ENCODE measurements at regions not wholly inside any gene's neighbourhood (a gene's known extent, or its start where the extent isn't known, plus 50 kb on each side); places are given as distances from the start of the nearest gene placed in this dataset.

DNA sequence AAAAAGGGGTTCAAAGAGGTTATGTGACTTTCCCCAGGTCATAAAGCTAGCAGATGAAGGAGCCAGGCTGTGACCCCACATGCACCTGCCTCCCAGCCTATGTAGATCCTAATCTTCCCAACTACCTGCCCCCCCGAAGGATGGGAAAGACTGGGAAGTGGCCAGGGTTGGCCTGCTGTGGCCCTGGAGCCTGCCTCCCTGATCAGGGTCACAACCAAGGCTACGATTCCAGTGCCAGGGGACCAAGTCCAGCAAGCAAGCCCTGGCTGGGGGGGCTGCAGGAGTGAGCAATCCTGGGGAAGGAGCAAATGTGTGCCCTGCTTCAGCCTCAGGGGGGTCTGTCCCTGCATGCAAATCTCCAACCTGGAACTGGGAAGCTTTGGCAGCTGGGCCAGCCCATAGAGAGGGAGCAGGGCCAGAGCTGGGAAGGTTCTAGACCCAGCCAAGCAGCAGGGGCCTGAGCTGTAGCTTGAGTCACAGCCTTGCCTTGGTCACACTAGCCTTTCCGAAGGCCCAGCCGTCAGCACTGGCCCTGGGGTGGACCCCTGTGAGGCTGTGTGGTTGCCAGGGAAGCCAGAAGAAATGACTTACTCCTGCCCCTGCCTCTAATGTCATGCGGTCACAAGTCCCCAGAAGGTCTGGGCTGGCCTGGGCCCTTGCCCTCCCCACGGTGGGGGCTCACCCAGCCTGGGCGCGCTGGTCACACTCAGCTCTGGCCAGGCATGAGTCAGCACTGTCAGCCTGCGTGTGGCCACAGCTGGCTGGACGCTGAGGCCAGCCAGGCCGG, 96.4 kb upstream of the ZMIZ1 start:
- peak; percentile 92 for DNase-seq (ENCODE audit: low read depth)
- no peak overlapping the region for H3K4me3 ChIP-seq (ENCODE audit: low read depth, low read length)

GRCh38 chr10:78972947-78973900, 95.5 kb upstream of the ZMIZ1 start:
- no peak for TF ChIP-seq CTCF (IDR thresholded peaks at IDR 0.05; ENCODE audit: insufficient read depth, low read depth, low read length)
- peak overlapping the region; percentile 51 for H3K4me3 ChIP-seq (ENCODE audit: low read depth, low read length)
- peak; percentile 96 for DNase-seq (ENCODE audit: low read depth)

More for the DNA sequence above, 96.4 kb upstream of the ZMIZ1 start:
- no peak for TF ChIP-seq CTCF (IDR thresholded peaks at IDR 0.05; ENCODE audit: insufficient read depth, low read depth, low read length)

GRCh38 chr10:78973901-78974616, 94.7 kb upstream of the ZMIZ1 start:
- peak; percentile 74 for DNase-seq (ENCODE audit: low read depth)
- peak overlapping the region; percentile 37 for H3K4me3 ChIP-seq (ENCODE audit: low read depth, low read length)
- no peak for TF ChIP-seq CTCF (IDR thresholded peaks at IDR 0.05; ENCODE audit: insufficient read depth, low read depth, low read length)

- DNase-seq (ENCODE audit: low read depth) = peak; percentile 90
- no peak overlapping the region for H3K4me3 ChIP-seq (ENCODE audit: low read depth, low read length)
- peak; percentile 70 for TF ChIP-seq CTCF (IDR thresholded peaks at IDR 0.05; ENCODE audit: insufficient read depth, low read depth, low read length)
These were observed 94.0 kb upstream of the ZMIZ1 start for GRCh38 chr10:78974617-78975317.

DNA sequence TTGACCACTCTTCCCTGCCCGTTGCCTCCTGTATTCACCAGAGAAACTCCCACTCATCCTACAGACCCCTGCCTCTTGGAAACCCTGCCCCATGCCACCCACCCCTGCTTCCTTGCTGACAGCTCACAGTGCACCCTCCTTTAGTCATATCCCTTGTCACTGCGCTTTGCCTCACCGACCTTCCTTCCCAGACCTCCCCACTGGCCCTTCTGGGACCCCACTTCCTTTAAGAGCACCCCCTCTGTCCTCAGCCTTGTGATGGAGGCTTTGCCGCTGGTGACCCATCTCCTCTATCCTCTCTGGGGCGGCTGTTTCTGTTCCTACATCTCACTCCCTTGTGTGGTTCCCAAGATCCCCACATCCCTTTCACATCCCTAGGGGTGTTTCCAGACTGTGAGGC, 92.8 kb upstream of the ZMIZ1 start:
- no peak for DNase-seq (ENCODE audit: low read depth)
- no peak for TF ChIP-seq CTCF (IDR thresholded peaks at IDR 0.05; ENCODE audit: insufficient read depth, low read depth, low read length)
- no peak overlapping the region for H3K4me3 ChIP-seq (ENCODE audit: low read depth, low read length)

Data from fibroblast of villous mesenchyme (primary cell).